ENCODE measurements at regions not wholly inside any gene's neighbourhood (a gene's known extent, or its start where the extent isn't known, plus 50 kb on each side); places are given as distances from the start of the nearest gene placed in this dataset.
"Not testable (repeated sequence)": the region's sequence is repeated elsewhere in the genome, so short reads cannot be mapped to it uniquely, and the experiment has no call there.

- Histone ChIP-seq H3K27ac (no peak overlapping the region), H3K9me3 (ENCODE audit: low read depth, low read length) (no peaks in the 10 kb centered on the region), H3K4me3 (no peak overlapping the region), H3K9ac (ENCODE audit: insufficient read length) (no peak overlapping the region), H3K36me3 (ENCODE audit: insufficient read depth, low read length) (no peaks in the 10 kb centered on the region)
- TF ChIP-seq FOXP2 (optimal IDR thresholded peaks at IDR 0.05; ENCODE audit: control extremely low read depth, extremely low read length, insufficient read depth): no peak
- no peak for TF ChIP-seq EZH2 (IDR thresholded peaks at IDR 0.05)
- no peak for TF ChIP-seq POLR2AphosphoS5 (IDR thresholded peaks at IDR 0.05; ENCODE audit: borderline replicate concordance, low read depth, low read length)
- DNase-seq (ENCODE audit: low read depth, low spot score): no peak
Measured at GRCh38 chr2:84224121-84224520, 235.0 kb downstream of the SUCLG1 start.

- no peak for DNase-seq (ENCODE audit: low read depth, low spot score)
- no peak overlapping the region for H3K4me3 ChIP-seq
- no peaks in the 10 kb centered on the region for H3K36me3 ChIP-seq (ENCODE audit: insufficient read depth, low read length)
- no peaks in the 10 kb centered on the region for H3K9me3 ChIP-seq (ENCODE audit: low read depth, low read length)
- TF ChIP-seq POLR2AphosphoS5 (IDR thresholded peaks at IDR 0.05; ENCODE audit: borderline replicate concordance, low read depth, low read length): no peak
- no peak for TF ChIP-seq FOXP2 (optimal IDR thresholded peaks at IDR 0.05; ENCODE audit: control extremely low read depth, extremely low read length, insufficient read depth)
- TF ChIP-seq EZH2 (IDR thresholded peaks at IDR 0.05): no peak
- no peak overlapping the region for H3K9ac ChIP-seq (ENCODE audit: insufficient read length)
- H3K27ac ChIP-seq: no peak overlapping the region
Measured at GRCh38 chr2:84223191-84223590, 235.9 kb downstream of the SUCLG1 start.

GRCh38 chr2:84221102-84221501, 238.0 kb downstream of the SUCLG1 start:
- H3K36me3 ChIP-seq (ENCODE audit: insufficient read depth, low read length); H3K27ac ChIP-seq; H3K4me3 ChIP-seq; H3K9me3 ChIP-seq (ENCODE audit: low read depth, low read length); H3K9ac ChIP-seq (ENCODE audit: insufficient read length); DNase-seq (ENCODE audit: low read depth, low spot score): not testable (repeated sequence)

GRCh38 chr2:84217456-84217855, 241.6 kb downstream of the SUCLG1 start:
- no peak overlapping the region for H3K4me3 ChIP-seq
- no peaks in the 10 kb centered on the region for H3K9me3 ChIP-seq (ENCODE audit: low read depth, low read length)
- DNase-seq (ENCODE audit: low read depth, low spot score): no peak
- no peaks in the 10 kb centered on the region for H3K36me3 ChIP-seq (ENCODE audit: insufficient read depth, low read length)
- H3K27ac ChIP-seq: no peak overlapping the region
- no peak overlapping the region for H3K9ac ChIP-seq (ENCODE audit: insufficient read length)
- TF ChIP-seq FOXP2 (optimal IDR thresholded peaks at IDR 0.05; ENCODE audit: control extremely low read depth, extremely low read length, insufficient read depth) (no peak), POLR2AphosphoS5 (IDR thresholded peaks at IDR 0.05; ENCODE audit: borderline replicate concordance, low read depth, low read length) (no peak), EZH2 (IDR thresholded peaks at IDR 0.05) (no peak)

- no peak for DNase-seq (ENCODE audit: low read depth, low spot score)
- Histone ChIP-seq H3K9me3 (ENCODE audit: low read depth, low read length) (no peaks in the 10 kb centered on the region), H3K27ac (no peak overlapping the region), H3K9ac (ENCODE audit: insufficient read length) (no peak overlapping the region), H3K4me3 (no peak overlapping the region), H3K36me3 (ENCODE audit: insufficient read depth, low read length) (no peaks in the 10 kb centered on the region)
- TF ChIP-seq EZH2 (IDR thresholded peaks at IDR 0.05) (no peak), POLR2AphosphoS5 (IDR thresholded peaks at IDR 0.05; ENCODE audit: borderline replicate concordance, low read depth, low read length) (no peak), FOXP2 (optimal IDR thresholded peaks at IDR 0.05; ENCODE audit: control extremely low read depth, extremely low read length, insufficient read depth) (no peak)
Measured at GRCh38 chr2:84214455-84214854, 244.6 kb downstream of the SUCLG1 start.

GRCh38 chr2:84212611-84213314, 246.3 kb downstream of the SUCLG1 start:
- no peak overlapping the region for H3K9ac ChIP-seq (ENCODE audit: insufficient read length)
- H3K4me3 ChIP-seq: no peak overlapping the region
- TF ChIP-seq POLR2AphosphoS5 (IDR thresholded peaks at IDR 0.05; ENCODE audit: borderline replicate concordance, low read depth, low read length): no peak
- no peak for TF ChIP-seq FOXP2 (optimal IDR thresholded peaks at IDR 0.05; ENCODE audit: control extremely low read depth, extremely low read length, insufficient read depth)
- H3K9me3 ChIP-seq (ENCODE audit: low read depth, low read length): no peaks in the 10 kb centered on the region
- H3K36me3 ChIP-seq (ENCODE audit: insufficient read depth, low read length): no peaks in the 10 kb centered on the region
- H3K27ac ChIP-seq: no peak overlapping the region
- no peak for DNase-seq (ENCODE audit: low read depth, low spot score)

GRCh38 chr2:84209941-84210340, 249.1 kb downstream of the SUCLG1 start:
- Histone ChIP-seq H3K27ac (no peak overlapping the region), H3K36me3 (ENCODE audit: insufficient read depth, low read length) (no peaks in the 10 kb centered on the region), H3K4me3 (no peak overlapping the region), H3K9me3 (ENCODE audit: low read depth, low read length) (no peaks in the 10 kb centered on the region), H3K9ac (ENCODE audit: insufficient read length) (no peak overlapping the region)
- no peak for TF ChIP-seq FOXP2 (optimal IDR thresholded peaks at IDR 0.05; ENCODE audit: control extremely low read depth, extremely low read length, insufficient read depth)
- TF ChIP-seq EZH2 (IDR thresholded peaks at IDR 0.05): no peak
- TF ChIP-seq POLR2AphosphoS5 (IDR thresholded peaks at IDR 0.05; ENCODE audit: borderline replicate concordance, low read depth, low read length): no peak
- no peak for DNase-seq (ENCODE audit: low read depth, low spot score)

- H3K9me3 ChIP-seq (ENCODE audit: low read depth, low read length): no peaks in the 10 kb centered on the region
- no peak for TF ChIP-seq FOXP2 (optimal IDR thresholded peaks at IDR 0.05; ENCODE audit: control extremely low read depth, extremely low read length, insufficient read depth)
- DNase-seq (ENCODE audit: low read depth, low spot score): no peak
- no peak overlapping the region for H3K27ac ChIP-seq
- no peak overlapping the region for H3K9ac ChIP-seq (ENCODE audit: insufficient read length)
- H3K36me3 ChIP-seq (ENCODE audit: insufficient read depth, low read length): no peaks in the 10 kb centered on the region
- no peak overlapping the region for H3K4me3 ChIP-seq
Measured at GRCh38 chr2:84204995-84205394, 254.1 kb downstream of the SUCLG1 start.

GRCh38 chr2:84202166-84202565, 256.9 kb downstream of the SUCLG1 start:
- DNase-seq (ENCODE audit: low read depth, low spot score): no peak
- Histone ChIP-seq H3K9ac (ENCODE audit: insufficient read length) (no peak overlapping the region), H3K36me3 (ENCODE audit: insufficient read depth, low read length) (no peaks in the 10 kb centered on the region), H3K9me3 (ENCODE audit: low read depth, low read length) (no peaks in the 10 kb centered on the region), H3K4me3 (no peak overlapping the region), H3K27ac (no peak overlapping the region)
- TF ChIP-seq FOXP2 (optimal IDR thresholded peaks at IDR 0.05; ENCODE audit: control extremely low read depth, extremely low read length, insufficient read depth) (no peak), POLR2AphosphoS5 (IDR thresholded peaks at IDR 0.05; ENCODE audit: borderline replicate concordance, low read depth, low read length) (no peak), EZH2 (IDR thresholded peaks at IDR 0.05) (no peak)

Data from SK-N-MC (cell line).